ENCODE measurements at regions not wholly inside any gene's neighbourhood (a gene's known extent, or its start where the extent isn't known, plus 50 kb on each side); places are given as distances from the start of the nearest gene placed in this dataset.

DNA sequence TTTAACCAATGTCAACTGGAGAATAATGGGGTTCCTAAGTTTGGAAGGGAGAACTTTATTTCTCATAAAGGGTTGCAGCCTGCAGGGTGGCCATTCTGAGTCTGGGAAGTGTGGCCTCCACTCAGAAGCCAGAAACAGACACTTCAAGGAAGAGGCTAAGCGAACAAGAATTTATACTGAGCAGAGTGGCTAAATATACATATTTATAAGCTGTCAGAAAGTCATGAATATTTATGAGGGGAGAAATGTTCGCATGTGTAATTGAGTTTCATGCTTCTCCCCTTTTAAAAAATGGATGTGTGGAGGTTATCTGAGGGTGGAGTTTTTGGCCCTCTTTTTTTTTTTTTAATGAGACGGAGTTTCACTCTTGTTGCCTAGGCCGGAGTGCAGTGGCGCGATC lies 78.1 kb upstream of the PLAC8 start:
- Histone ChIP-seq H3K4me3 (ENCODE audit: low read depth, low read length) (no peak overlapping the region), H3K36me3 (ENCODE audit: control insufficient read depth, insufficient read depth, low read length) (no peaks in the 10 kb centered on the region), H3K27me3 (ENCODE audit: control insufficient read depth, insufficient read depth, low read length) (no peaks in the 10 kb centered on the region)
- DNase-seq (ENCODE audit: low read depth), result no peak
- FAIRE-seq, result no peak
- TF ChIP-seq, protein P1, sequence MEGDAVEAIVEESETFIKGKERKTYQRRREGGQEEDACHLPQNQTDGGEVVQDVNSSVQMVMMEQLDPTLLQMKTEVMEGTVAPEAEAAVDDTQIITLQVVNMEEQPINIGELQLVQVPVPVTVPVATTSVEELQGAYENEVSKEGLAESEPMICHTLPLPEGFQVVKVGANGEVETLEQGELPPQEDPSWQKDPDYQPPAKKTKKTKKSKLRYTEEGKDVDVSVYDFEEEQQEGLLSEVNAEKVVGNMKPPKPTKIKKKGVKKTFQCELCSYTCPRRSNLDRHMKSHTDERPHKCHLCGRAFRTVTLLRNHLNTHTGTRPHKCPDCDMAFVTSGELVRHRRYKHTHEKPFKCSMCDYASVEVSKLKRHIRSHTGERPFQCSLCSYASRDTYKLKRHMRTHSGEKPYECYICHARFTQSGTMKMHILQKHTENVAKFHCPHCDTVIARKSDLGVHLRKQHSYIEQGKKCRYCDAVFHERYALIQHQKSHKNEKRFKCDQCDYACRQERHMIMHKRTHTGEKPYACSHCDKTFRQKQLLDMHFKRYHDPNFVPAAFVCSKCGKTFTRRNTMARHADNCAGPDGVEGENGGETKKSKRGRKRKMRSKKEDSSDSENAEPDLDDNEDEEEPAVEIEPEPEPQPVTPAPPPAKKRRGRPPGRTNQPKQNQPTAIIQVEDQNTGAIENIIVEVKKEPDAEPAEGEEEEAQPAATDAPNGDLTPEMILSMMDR (IDR thresholded peaks at IDR 0.05; ENCODE audit: insufficient read depth, low read length, severe bottlenecking), result no peak

- TF ChIP-seq, protein P1 (IDR thresholded peaks at IDR 0.05; ENCODE audit: insufficient read depth, low read length, severe bottlenecking), result no peak
- Histone ChIP-seq H3K4me3 (ENCODE audit: low read depth, low read length) (no peak overlapping the region), H3K36me3 (ENCODE audit: control insufficient read depth, insufficient read depth, low read length) (no peaks in the 10 kb centered on the region), H3K27me3 (ENCODE audit: control insufficient read depth, insufficient read depth, low read length) (no peaks in the 10 kb centered on the region)
- no peak for DNase-seq (ENCODE audit: low read depth)
- FAIRE-seq, result no peak
Observed at GRCh38 chr4:83191026-83191425, 76.5 kb upstream of the PLAC8 start.

GRCh38 chr4:83189631-83190136 lies 75.2 kb upstream of the PLAC8 start:
- TF ChIP-seq, protein P1 (IDR thresholded peaks at IDR 0.05; ENCODE audit: insufficient read depth, low read length, severe bottlenecking), result no peak
- Histone ChIP-seq H3K4me3 (ENCODE audit: low read depth, low read length) (no peak overlapping the region), H3K27me3 (ENCODE audit: control insufficient read depth, insufficient read depth, low read length) (no peaks in the 10 kb centered on the region), H3K36me3 (ENCODE audit: control insufficient read depth, insufficient read depth, low read length) (no peaks in the 10 kb centered on the region)
- DNase-seq (ENCODE audit: low read depth) (peak; percentile 46), FAIRE-seq (peak; percentile 7)

GRCh38 chr4:83180431-83180968 lies 66.0 kb upstream of the PLAC8 start:
- Histone ChIP-seq H3K4me3 (ENCODE audit: low read depth, low read length) (no peak overlapping the region), H3K27me3 (ENCODE audit: control insufficient read depth, insufficient read depth, low read length) (no peaks in the 10 kb centered on the region), H3K36me3 (ENCODE audit: control insufficient read depth, insufficient read depth, low read length) (no peaks in the 10 kb centered on the region)
- FAIRE-seq (no peak), DNase-seq (ENCODE audit: low read depth) (no peak)
- TF ChIP-seq, protein P1 (IDR thresholded peaks at IDR 0.05; ENCODE audit: insufficient read depth, low read length, severe bottlenecking), result no peak

DNA sequence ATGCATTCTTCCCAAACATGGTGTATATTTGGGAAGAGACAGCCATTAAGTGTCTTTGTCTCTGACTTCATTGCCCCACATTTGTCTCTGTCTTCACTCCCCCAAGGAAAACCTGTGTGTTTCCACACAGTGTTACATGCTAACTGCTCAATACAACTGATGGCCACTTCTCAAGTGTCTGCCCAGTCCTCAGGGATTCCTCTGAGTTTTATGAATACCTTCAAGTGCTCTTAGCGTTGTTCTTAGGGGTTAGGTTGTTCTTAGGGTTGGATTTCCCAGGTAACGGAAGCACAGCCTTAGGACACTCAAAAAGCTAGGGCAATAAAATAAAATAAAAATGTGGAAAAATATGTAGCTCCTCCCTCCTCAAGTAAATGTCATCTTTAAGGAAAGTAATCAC lies 64.7 kb upstream of the PLAC8 start:
- no peak for FAIRE-seq
- Histone ChIP-seq H3K4me3 (ENCODE audit: low read depth, low read length) (no peak overlapping the region), H3K36me3 (ENCODE audit: control insufficient read depth, insufficient read depth, low read length) (no peaks in the 10 kb centered on the region), H3K27me3 (ENCODE audit: control insufficient read depth, insufficient read depth, low read length) (no peaks in the 10 kb centered on the region)
- DNase-seq (ENCODE audit: low read depth), result no peak
- TF ChIP-seq, protein P1 (IDR thresholded peaks at IDR 0.05; ENCODE audit: insufficient read depth, low read length, severe bottlenecking), result no peak

DNA sequence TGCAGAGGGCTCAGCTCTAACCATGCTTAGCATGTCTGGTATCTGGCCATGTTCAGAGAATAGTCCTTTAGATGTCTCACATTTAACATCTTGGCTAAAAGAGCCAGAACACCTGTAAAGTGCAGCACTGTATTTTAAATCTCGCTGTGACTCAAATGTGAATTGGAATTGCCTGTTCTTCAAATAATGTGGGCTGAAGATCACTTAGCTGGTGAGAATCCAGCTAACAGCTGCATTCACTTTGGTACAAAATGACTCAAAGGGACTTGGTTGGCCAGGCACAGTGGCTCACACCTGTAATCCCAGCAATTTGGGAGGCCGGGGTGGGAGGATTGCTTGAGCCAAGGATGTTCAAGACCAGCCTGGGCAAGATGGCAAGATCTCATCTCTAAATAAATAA lies 63.5 kb upstream of the PLAC8 start:
- TF ChIP-seq, protein P1 (IDR thresholded peaks at IDR 0.05; ENCODE audit: insufficient read depth, low read length, severe bottlenecking), result no peak
- no peaks in the 10 kb centered on the region for H3K27me3 ChIP-seq (ENCODE audit: control insufficient read depth, insufficient read depth, low read length)
- FAIRE-seq (no peak), DNase-seq (ENCODE audit: low read depth) (no peak)
- no peak overlapping the region for H3K4me3 ChIP-seq (ENCODE audit: low read depth, low read length)
- no peaks in the 10 kb centered on the region for H3K36me3 ChIP-seq (ENCODE audit: control insufficient read depth, insufficient read depth, low read length)

Data from bronchial epithelial cell (primary cell).